ENCODE measurements at regions not wholly inside any gene's neighbourhood (a gene's known extent, or its start where the extent isn't known, plus 50 kb on each side); places are given as distances from the start of the nearest gene placed in this dataset.

DNA sequence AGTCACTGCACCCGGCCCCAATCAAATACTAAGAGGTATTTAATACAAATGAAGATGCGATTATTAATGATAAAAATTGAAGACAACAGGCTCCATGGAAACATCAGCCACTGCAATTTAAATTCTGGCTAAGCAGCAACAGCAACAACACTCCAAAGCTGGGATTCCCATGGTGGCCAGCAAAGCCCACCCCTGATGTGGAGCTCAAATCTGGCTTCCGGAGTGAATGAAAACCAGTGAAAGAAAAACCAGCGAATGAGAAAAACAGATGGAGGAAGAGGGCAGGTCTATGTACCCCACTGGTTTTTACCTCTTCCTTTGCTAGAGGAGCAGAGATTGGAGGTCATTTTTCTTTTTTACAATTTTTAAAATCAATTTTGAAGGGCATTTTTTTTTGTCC lies 135.9 kb upstream of the PDE10A start:
- Histone ChIP-seq H3K4me1 (ENCODE audit: insufficient read depth) (no peaks in the 10 kb centered on the region), H3K79me2 (no peaks in the 10 kb centered on the region), H3K4me3 (no peak overlapping the region), H2AFZ (no peak overlapping the region), H3K27ac (no peak overlapping the region), H4K20me1 (ENCODE audit: insufficient read depth, poor library complexity, severe bottlenecking) (no peaks in the 10 kb centered on the region), H3K27me3 (peaks cover 23% of the 10 kb centered on the region), H3K9me3 (ENCODE audit: low read depth) (no peaks in the 10 kb centered on the region), H3K9me2 (replicated peaks; ENCODE audit: insufficient read depth) (no peaks in the 10 kb centered on the region), H3K4me2 (no peak overlapping the region), H3K36me3 (replicated peaks; ENCODE audit: insufficient read depth, low read depth) (no peaks in the 10 kb centered on the region)
- TF ChIP-seq, protein P1, sequence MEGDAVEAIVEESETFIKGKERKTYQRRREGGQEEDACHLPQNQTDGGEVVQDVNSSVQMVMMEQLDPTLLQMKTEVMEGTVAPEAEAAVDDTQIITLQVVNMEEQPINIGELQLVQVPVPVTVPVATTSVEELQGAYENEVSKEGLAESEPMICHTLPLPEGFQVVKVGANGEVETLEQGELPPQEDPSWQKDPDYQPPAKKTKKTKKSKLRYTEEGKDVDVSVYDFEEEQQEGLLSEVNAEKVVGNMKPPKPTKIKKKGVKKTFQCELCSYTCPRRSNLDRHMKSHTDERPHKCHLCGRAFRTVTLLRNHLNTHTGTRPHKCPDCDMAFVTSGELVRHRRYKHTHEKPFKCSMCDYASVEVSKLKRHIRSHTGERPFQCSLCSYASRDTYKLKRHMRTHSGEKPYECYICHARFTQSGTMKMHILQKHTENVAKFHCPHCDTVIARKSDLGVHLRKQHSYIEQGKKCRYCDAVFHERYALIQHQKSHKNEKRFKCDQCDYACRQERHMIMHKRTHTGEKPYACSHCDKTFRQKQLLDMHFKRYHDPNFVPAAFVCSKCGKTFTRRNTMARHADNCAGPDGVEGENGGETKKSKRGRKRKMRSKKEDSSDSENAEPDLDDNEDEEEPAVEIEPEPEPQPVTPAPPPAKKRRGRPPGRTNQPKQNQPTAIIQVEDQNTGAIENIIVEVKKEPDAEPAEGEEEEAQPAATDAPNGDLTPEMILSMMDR (IDR thresholded peaks at IDR 0.05; ENCODE audit: poor library complexity), result no peak
- TF ChIP-seq EZH2 (IDR thresholded peaks at IDR 0.05; ENCODE audit: borderline replicate concordance), result no peak
- TF ChIP-seq EZH2phosphoT487 (IDR thresholded peaks at IDR 0.05; ENCODE audit: low read depth, severe bottlenecking, unreplicated experiment), result no peak
- WGBS (ENCODE audit: low lambda C conversion rate, missing lambda C conversion rate), result 93% methylated on average over 4 of the region's 4 CpGs
- no peak for DNase-seq (ENCODE audit: low spot score)

DNA sequence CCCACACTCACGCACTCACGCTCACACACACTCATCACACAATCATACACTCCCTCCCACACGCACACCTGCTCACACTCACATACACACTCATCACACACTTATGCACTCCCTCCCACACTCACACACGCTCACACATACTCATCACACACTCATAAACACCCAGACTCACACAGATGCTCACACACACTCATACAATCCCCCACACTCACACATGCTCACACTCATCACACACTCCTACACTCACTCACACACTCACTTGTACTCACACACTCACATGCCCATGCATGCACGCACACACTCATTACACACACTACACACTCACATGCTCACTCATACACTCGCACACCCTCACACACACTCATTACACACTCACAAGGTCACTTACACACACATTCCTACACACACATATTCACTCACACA lies 131.1 kb upstream of the PDE10A start:
- Histone ChIP-seq H3K27ac (no peak overlapping the region), H3K27me3 (no peaks in the 10 kb centered on the region), H3K79me2 (no peaks in the 10 kb centered on the region), H3K9me2 (replicated peaks; ENCODE audit: insufficient read depth) (no peaks in the 10 kb centered on the region), H3K4me2 (no peak overlapping the region), H3K4me1 (ENCODE audit: insufficient read depth) (no peaks in the 10 kb centered on the region), H2AFZ (no peak overlapping the region), H4K20me1 (ENCODE audit: insufficient read depth, poor library complexity, severe bottlenecking) (no peaks in the 10 kb centered on the region), H3K36me3 (replicated peaks; ENCODE audit: insufficient read depth, low read depth) (no peaks in the 10 kb centered on the region), H3K9me3 (ENCODE audit: low read depth) (no peaks in the 10 kb centered on the region), H3K4me3 (no peak overlapping the region)
- no peak for DNase-seq (ENCODE audit: low spot score)
- WGBS (ENCODE audit: low lambda C conversion rate, missing lambda C conversion rate), result 99% methylated on average over 6 of the region's 6 CpGs
- TF ChIP-seq, protein P1 (IDR thresholded peaks at IDR 0.05; ENCODE audit: poor library complexity), result no peak
- TF ChIP-seq EZH2 (IDR thresholded peaks at IDR 0.05; ENCODE audit: borderline replicate concordance) (no peak), EZH2phosphoT487 (IDR thresholded peaks at IDR 0.05; ENCODE audit: low read depth, severe bottlenecking, unreplicated experiment) (no peak)

DNA sequence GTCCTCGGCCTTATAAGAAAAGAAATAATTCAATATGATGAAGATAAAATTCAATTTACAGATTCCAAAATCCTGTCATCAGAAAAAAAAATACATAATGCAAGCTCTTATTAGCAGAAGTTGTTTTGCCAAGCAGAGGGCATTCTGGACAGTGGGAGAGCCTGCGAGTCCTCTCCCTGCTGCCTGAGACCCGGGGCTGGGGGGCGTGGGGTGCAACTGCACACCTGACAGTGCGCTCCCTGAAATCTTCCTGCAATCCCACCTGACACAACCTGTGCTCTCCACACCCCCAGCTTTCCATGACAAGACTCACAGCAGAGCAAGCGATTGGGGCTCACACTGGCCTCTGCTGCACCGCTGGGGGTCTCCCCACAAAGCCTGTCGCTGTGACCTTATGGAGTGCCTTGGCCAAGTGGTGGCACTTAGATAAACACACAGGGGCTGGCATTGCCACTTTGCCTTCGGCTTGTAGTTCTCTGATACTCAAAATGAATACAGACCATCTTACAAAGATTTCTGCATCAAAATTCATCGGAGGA lies 130.3 kb upstream of the PDE10A start:
- Histone ChIP-seq H3K4me1 (ENCODE audit: insufficient read depth) (no peaks in the 10 kb centered on the region), H3K79me2 (no peaks in the 10 kb centered on the region), H3K9me2 (replicated peaks; ENCODE audit: insufficient read depth) (no peaks in the 10 kb centered on the region), H3K27ac (no peak overlapping the region), H3K36me3 (replicated peaks; ENCODE audit: insufficient read depth, low read depth) (no peaks in the 10 kb centered on the region), H4K20me1 (ENCODE audit: insufficient read depth, poor library complexity, severe bottlenecking) (no peaks in the 10 kb centered on the region), H3K27me3 (no peaks in the 10 kb centered on the region), H3K4me2 (no peak overlapping the region), H3K4me3 (no peak overlapping the region), H2AFZ (no peak overlapping the region), H3K9me3 (ENCODE audit: low read depth) (no peaks in the 10 kb centered on the region)
- 95% methylated on average over 10 of the region's 10 CpGs for WGBS (ENCODE audit: low lambda C conversion rate, missing lambda C conversion rate)
- TF ChIP-seq EZH2 (IDR thresholded peaks at IDR 0.05; ENCODE audit: borderline replicate concordance) (no peak), EZH2phosphoT487 (IDR thresholded peaks at IDR 0.05; ENCODE audit: low read depth, severe bottlenecking, unreplicated experiment) (no peak)
- TF ChIP-seq, protein P1 (IDR thresholded peaks at IDR 0.05; ENCODE audit: poor library complexity), result no peak
- no peak for DNase-seq (ENCODE audit: low spot score)

All from hepatocyte (in vitro differentiated cells).